ENCODE measurements at regions not wholly inside any gene's neighbourhood (a gene's known extent, or its start where the extent isn't known, plus 50 kb on each side); places are given as distances from the start of the nearest gene placed in this dataset.
A peak's percentile ranks its signal among the peaks of the same experiment; 100 is the strongest.
"Not testable (repeated sequence)": the region's sequence is repeated elsewhere in the genome, so short reads cannot be mapped to it uniquely, and the experiment has no call there.

DNA sequence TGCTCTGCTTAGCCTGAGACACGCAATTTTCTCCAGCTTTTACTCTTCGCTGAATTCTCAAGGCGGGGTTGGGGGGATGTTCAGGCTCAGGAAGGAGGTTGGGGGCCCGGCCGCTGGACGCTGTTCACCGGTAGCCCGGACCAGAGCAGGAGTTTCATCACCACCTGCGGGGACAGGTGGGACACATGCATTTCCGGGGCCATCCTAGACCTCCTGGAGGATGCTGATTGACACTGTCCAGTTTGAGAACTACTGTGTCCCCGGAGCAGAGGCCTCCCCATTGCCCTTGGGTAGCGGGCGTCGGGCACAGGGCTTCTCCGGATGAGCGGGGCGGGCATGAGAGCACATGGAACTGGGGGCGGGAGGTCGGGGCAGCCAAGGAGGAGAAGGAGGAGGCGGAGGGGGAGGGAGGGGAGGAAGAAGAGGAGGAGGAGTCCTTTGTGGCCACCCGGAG is 144.0 kb upstream of the GRK3 start:
- no peak for DNase-seq (ENCODE audit: low read depth)
- TF ChIP-seq, protein P1, sequence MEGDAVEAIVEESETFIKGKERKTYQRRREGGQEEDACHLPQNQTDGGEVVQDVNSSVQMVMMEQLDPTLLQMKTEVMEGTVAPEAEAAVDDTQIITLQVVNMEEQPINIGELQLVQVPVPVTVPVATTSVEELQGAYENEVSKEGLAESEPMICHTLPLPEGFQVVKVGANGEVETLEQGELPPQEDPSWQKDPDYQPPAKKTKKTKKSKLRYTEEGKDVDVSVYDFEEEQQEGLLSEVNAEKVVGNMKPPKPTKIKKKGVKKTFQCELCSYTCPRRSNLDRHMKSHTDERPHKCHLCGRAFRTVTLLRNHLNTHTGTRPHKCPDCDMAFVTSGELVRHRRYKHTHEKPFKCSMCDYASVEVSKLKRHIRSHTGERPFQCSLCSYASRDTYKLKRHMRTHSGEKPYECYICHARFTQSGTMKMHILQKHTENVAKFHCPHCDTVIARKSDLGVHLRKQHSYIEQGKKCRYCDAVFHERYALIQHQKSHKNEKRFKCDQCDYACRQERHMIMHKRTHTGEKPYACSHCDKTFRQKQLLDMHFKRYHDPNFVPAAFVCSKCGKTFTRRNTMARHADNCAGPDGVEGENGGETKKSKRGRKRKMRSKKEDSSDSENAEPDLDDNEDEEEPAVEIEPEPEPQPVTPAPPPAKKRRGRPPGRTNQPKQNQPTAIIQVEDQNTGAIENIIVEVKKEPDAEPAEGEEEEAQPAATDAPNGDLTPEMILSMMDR (IDR thresholded peaks at IDR 0.05; ENCODE audit: insufficient read depth, low read depth, low read length), result no peak
- POLR2A ChIA-PET, result no interaction called here
- H3K36me3 ChIP-seq (ENCODE audit: control insufficient read depth, insufficient read depth, low read length), result no peaks in the 10 kb centered on the region
- no peak overlapping the region for H3K4me3 ChIP-seq (ENCODE audit: low read depth, low read length)
- CTCF ChIA-PET, result interaction anchor here (0.7 to 1.7 kb wide), 3 partner anchors 24 to 35 kb away, joined by 3 to 7 read pairs (median 3); no protein-coding TSS in a partner anchor
- peaks cover 20% of the 10 kb centered on the region for H3K27me3 ChIP-seq (ENCODE audit: control insufficient read depth, insufficient read depth, low read length)

- CTCF ChIA-PET, result interaction anchor here (0.7 to 1.4 kb wide), 3 partner anchors 23 to 60 kb away, joined by 3 to 5 read pairs (median 3); no protein-coding TSS in a partner anchor
- DNase-seq (ENCODE audit: low read depth), result no peak
- Histone ChIP-seq H3K36me3 (ENCODE audit: control insufficient read depth, insufficient read depth, low read length) (no peaks in the 10 kb centered on the region), H3K4me3 (ENCODE audit: low read depth, low read length) (no peak overlapping the region), H3K27me3 (ENCODE audit: control insufficient read depth, insufficient read depth, low read length) (peaks cover 20% of the 10 kb centered on the region)
- TF ChIP-seq, protein P1 (IDR thresholded peaks at IDR 0.05; ENCODE audit: insufficient read depth, low read depth, low read length), result 0 out of 2 replicates have a peak, but pooled peaks have one; percentile 3
- POLR2A ChIA-PET, result no interaction called here
These were observed 143.3 kb upstream of the GRK3 start for GRCh38 chr22:25420925-25421904.

- POLR2A ChIA-PET; H3K4me3 ChIP-seq (ENCODE audit: low read depth, low read length); H3K27me3 ChIP-seq (ENCODE audit: control insufficient read depth, insufficient read depth, low read length); CTCF ChIA-PET; DNase-seq (ENCODE audit: low read depth); H3K36me3 ChIP-seq (ENCODE audit: control insufficient read depth, insufficient read depth, low read length): not testable (repeated sequence)
- TF ChIP-seq, protein P1 (IDR thresholded peaks at IDR 0.05; ENCODE audit: insufficient read depth, low read depth, low read length), result peak; percentile 26
These were observed 137.8 kb upstream of the GRK3 start for GRCh38 chr22:25426530-25427308.

- H3K4me3 ChIP-seq (ENCODE audit: low read depth, low read length); H3K27me3 ChIP-seq (ENCODE audit: control insufficient read depth, insufficient read depth, low read length); CTCF ChIA-PET; POLR2A ChIA-PET; H3K36me3 ChIP-seq (ENCODE audit: control insufficient read depth, insufficient read depth, low read length); DNase-seq (ENCODE audit: low read depth): not testable (repeated sequence)
These were observed 132.7 kb upstream of the GRK3 start for GRCh38 chr22:25431637-25432342.

GRCh38 chr22:25433381-25433970 is 131.0 kb upstream of the GRK3 start:
- H3K4me3 ChIP-seq (ENCODE audit: low read depth, low read length); POLR2A ChIA-PET; DNase-seq (ENCODE audit: low read depth); H3K36me3 ChIP-seq (ENCODE audit: control insufficient read depth, insufficient read depth, low read length); H3K27me3 ChIP-seq (ENCODE audit: control insufficient read depth, insufficient read depth, low read length): not testable (repeated sequence)
- CTCF ChIA-PET, result interaction anchor here (0.9 kb wide), 1 partner anchor 11 kb away, joined by 3 read pairs; no protein-coding TSS in a partner anchor

All from BJ (cell line).